ENCODE measurements at regions not wholly inside any gene's neighbourhood (a gene's known extent, or its start where the extent isn't known, plus 50 kb on each side); places are given as distances from the start of the nearest gene placed in this dataset.
"Not testable (repeated sequence)": the region's sequence is repeated elsewhere in the genome, so short reads cannot be mapped to it uniquely, and the experiment has no call there.

DNA sequence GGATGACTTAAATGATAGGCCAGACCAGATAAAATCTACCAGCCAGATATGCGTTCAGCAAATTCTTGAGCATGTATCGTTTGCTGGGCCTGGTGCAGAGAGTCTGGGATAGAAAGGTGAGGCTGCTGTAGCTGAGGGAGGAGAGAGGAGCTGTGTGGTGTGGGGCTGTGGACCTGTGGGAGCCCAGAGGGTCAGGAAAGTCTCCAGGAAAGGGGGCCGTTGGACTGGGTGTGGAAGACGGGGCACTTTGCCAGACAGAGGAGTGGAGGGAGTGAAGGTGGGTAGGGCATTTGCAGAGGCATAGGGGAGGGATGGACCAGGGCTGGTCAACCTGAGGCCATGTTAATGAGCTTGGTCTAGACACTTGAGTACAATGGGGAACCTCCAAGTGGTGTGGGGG, 124.7 kb upstream of the UNC5B start:
- H3K4me3 ChIP-seq (ENCODE audit: low read length): no peak overlapping the region
- no peak for DNase-seq (ENCODE audit: low read depth, low spot score)

DNA sequence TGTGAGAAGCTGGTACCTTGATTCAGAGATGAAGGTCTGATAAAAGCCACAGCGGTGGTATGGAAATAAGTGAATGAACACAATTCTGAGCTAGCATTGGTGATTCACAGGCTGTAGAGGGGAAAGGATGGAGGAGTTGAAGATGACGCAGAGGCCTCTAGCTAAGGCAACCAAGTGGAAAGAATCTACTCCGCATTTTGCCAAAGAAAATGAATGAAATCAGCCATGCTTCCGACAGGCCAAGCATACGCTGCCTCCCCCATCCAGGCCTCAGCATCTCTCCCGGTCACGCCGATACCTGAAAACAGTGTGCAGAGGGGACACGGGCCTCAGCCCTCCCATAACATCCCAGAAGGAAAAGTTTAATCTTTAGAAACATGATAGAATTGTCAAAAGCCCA, 124.3 kb upstream of the UNC5B start:
- no peak overlapping the region for H3K4me3 ChIP-seq (ENCODE audit: low read length)
- DNase-seq (ENCODE audit: low read depth, low spot score): no peak

- not testable (repeated sequence) for DNase-seq (ENCODE audit: low read depth, low spot score); H3K4me3 ChIP-seq (ENCODE audit: low read length)
These were observed 123.8 kb upstream of the UNC5B start for GRCh38 chr10:71088578-71088977.

- no peak overlapping the region for H3K4me3 ChIP-seq (ENCODE audit: low read length)
- no peak for DNase-seq (ENCODE audit: low read depth, low spot score)
These were observed 123.2 kb upstream of the UNC5B start for GRCh38 chr10:71089162-71089561.

- H3K4me3 ChIP-seq (ENCODE audit: low read length): no peak overlapping the region
- no peak for DNase-seq (ENCODE audit: low read depth, low spot score)
These were observed 122.0 kb upstream of the UNC5B start for GRCh38 chr10:71090330-71090729.

GRCh38 chr10:71090801-71091200, 121.6 kb upstream of the UNC5B start:
- no peak for DNase-seq (ENCODE audit: low read depth, low spot score)
- no peak overlapping the region for H3K4me3 ChIP-seq (ENCODE audit: low read length)

DNA sequence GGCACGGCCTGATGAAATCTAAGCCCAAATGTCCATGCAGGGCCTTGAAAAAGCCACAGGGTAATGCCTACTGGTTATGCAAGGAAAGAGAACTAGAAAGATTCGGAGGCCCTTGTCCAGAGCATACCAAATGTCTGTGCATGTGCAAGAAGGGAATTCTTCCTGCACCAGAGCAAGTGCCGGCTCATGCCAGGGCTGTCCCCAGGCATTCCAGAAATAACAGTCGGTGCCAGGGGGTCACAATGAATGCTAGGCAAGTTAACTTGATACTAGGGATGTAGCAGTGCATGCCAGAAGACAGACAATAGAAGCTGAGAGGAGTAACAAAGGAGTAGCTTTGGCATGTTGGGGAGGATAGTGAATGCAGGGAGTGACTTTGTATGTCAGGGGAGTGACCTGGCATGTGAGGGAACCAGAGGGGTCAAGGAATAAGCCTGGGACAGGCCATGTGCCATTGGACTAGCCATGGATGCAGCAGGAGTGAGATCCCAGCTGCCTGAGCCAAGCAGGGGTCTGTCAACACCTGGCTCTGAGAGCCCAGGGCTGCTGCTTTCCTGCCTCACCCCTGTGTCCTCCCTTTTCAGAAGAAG, 119.5 kb upstream of the UNC5B start:
- no peak overlapping the region for H3K4me3 ChIP-seq (ENCODE audit: low read length)
- DNase-seq (ENCODE audit: low read depth, low spot score): no peak

DNA sequence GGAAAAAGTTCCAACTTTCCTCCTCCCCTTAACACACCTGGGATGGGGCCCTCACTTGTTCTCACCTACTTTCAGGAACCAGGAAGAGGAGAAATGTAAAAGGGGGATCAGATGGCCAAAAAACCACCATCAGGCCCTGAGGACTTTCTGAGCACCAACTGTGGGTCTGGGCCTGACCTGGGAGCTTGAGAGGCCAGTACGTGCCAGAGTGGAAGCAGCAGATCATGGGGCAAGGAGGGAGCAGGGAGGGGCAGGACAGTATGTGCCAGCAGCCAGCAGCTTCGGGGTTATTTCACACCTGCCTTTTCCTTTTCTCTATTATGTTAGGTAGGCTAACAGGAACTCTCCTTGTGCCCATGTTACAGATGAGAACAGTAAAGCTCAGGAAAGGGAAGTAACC, 118.8 kb upstream of the UNC5B start:
- no peak for DNase-seq (ENCODE audit: low read depth, low spot score)
- no peak overlapping the region for H3K4me3 ChIP-seq (ENCODE audit: low read length)

GRCh38 chr10:71094712-71095390, 117.5 kb upstream of the UNC5B start:
- no peak for DNase-seq (ENCODE audit: low read depth, low spot score)
- no peak overlapping the region for H3K4me3 ChIP-seq (ENCODE audit: low read length)

DNA sequence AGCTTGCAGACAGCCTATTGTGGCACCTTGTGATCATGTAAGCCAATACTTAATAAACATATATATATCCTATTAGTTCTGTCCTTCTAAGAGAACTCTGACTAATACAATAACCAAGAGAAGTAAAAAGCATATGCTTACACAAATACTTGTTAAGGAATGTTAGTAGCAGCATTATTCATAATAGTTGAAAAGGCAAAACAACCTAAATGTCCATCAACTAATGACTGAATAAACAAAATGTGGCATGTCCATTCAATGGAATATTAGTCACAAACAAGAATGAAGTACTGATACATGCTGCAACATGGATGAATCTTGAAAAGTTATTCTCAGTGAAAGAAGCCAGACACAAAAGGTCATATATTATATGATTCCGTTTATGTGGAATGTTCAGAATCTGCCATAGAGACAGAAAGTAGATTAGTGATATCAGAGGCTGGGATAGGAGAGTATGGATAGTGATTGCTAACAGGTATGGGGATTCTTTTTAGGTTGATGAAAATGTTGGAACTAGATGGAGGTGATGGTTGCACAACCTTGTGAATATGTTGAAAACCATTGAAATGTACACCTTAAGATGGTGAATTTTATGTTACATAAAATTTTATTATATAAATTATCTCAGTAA, 112.5 kb upstream of the UNC5B start:
- no peak overlapping the region for H3K4me3 ChIP-seq (ENCODE audit: low read length)
- no peak for DNase-seq (ENCODE audit: low read depth, low spot score)

GRCh38 chr10:71103961-71104360, 108.4 kb upstream of the UNC5B start:
- H3K4me3 ChIP-seq (ENCODE audit: low read length): no peak overlapping the region
- no peak for DNase-seq (ENCODE audit: low read depth, low spot score)

DNA sequence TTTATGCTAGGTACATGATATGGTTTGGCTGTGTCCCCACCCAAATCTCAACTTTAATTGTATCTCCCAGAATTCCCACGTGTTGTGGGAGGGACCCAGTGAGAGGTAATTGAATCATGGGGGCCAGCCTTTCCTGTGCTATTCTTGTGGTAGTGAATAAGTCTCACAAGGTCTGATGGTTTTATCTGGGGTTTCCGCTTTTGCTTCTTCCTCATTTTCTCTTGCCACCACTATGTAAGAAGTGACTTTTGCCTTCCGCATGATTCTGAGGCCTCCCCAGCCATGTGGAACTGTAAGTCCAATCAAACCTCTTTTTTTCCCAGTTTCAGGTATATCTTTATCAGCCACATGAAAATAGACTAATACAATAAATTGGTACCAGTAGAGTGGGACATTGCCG, 106.2 kb upstream of the UNC5B start:
- H3K4me3 ChIP-seq (ENCODE audit: low read length); DNase-seq (ENCODE audit: low read depth, low spot score): not testable (repeated sequence)

DNA sequence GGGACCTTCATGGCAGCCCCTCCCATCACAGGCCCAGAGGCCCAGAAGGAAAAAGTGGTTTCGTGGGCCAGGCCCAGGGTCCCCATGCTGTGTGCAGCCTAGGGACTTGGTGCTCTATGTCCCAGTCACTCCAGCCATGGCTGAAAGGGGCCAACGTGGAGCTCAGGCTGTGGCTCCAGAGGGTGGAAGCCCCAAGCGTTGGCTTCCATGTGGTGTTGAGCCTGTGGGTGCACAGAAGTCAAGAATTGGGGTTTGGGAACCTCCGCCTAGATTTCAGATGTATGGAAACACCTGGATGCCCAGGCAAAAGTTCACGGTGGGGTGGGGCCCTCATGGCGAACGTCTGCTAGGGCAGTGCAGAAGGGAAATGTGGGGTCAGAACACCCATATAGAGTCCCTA, 105.3 kb upstream of the UNC5B start:
- DNase-seq (ENCODE audit: low read depth, low spot score); H3K4me3 ChIP-seq (ENCODE audit: low read length): not testable (repeated sequence)

DNA sequence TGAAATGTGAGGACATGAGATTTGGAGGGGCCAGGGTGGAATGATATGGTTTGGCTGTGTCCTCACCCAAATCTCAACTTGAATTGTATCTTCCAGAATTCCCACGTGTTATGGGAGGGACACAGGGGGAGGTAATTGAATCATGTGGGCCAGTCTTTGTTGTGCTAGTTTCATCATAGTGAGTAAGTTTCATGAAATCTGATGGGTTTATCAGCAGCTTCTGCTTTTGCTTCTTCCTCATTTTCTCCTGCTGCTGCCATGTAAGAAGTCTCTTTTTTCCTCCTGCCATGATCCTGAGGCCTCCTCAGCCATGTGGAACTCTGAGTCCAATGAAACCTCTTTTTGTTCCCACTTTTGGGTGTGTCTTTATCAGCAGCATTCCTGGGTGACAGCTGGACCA, 104.3 kb upstream of the UNC5B start:
- H3K4me3 ChIP-seq (ENCODE audit: low read length); DNase-seq (ENCODE audit: low read depth, low spot score): not testable (repeated sequence)

DNA sequence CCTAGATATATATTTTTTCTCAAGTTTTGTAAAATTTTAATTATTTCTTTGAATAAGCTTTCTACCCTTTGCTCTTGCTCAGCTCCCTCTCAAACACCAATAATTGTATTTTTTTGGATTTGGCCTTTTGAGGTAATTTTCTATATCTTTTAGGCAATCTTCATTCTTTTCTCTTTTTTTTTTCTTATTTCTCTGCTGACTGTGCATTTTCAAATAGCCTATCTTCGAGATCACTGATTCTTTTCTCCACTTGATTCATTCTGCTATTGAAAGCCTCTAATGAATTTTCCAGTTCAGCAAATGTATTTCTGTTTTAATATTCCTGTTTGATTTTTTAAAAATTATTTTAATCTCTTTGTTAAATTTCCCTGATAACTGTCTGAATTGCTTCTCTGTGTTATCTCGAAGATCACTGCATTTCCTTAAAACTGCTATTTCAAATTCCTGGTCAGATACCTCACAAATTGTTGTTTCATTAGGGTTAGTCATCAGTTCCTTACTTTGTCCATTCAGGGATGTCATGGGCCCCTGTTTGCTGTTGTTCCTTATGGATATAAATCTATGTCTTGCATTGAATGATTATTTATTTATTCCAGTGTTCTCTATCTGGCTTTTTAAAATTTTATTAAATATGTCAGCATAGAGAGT, 100.1 kb upstream of the UNC5B start:
- no peak for DNase-seq (ENCODE audit: low read depth, low spot score)
- H3K4me3 ChIP-seq (ENCODE audit: low read length): no peak overlapping the region

GRCh38 chr10:71116426-71116825, 95.9 kb upstream of the UNC5B start:
- DNase-seq (ENCODE audit: low read depth, low spot score): no peak
- H3K4me3 ChIP-seq (ENCODE audit: low read length): no peak overlapping the region

DNA sequence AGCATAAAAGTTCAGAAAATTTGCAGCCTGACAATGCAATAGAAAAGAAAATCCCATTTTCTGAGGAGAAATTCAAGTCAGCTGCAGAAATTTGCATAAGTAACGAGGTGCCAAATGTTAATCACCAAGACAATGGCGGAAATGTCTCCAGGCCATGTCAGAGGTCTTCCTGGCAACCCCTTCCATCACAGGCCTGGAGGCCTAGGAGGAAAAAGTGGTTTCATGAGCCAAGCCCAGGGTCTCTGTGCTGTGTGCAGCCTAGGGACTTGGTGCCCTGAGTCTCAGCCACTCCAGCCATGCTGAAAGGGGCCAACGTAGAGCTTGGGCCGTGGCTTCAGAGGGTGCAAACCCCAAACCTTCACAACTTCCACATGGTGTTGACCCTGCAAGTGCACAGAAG, 94.8 kb upstream of the UNC5B start:
- DNase-seq (ENCODE audit: low read depth, low spot score); H3K4me3 ChIP-seq (ENCODE audit: low read length): not testable (repeated sequence)

GRCh38 chr10:71123023-71123422, 89.3 kb upstream of the UNC5B start:
- H3K4me3 ChIP-seq (ENCODE audit: low read length): no peak overlapping the region
- DNase-seq (ENCODE audit: low read depth, low spot score): no peak

DNA sequence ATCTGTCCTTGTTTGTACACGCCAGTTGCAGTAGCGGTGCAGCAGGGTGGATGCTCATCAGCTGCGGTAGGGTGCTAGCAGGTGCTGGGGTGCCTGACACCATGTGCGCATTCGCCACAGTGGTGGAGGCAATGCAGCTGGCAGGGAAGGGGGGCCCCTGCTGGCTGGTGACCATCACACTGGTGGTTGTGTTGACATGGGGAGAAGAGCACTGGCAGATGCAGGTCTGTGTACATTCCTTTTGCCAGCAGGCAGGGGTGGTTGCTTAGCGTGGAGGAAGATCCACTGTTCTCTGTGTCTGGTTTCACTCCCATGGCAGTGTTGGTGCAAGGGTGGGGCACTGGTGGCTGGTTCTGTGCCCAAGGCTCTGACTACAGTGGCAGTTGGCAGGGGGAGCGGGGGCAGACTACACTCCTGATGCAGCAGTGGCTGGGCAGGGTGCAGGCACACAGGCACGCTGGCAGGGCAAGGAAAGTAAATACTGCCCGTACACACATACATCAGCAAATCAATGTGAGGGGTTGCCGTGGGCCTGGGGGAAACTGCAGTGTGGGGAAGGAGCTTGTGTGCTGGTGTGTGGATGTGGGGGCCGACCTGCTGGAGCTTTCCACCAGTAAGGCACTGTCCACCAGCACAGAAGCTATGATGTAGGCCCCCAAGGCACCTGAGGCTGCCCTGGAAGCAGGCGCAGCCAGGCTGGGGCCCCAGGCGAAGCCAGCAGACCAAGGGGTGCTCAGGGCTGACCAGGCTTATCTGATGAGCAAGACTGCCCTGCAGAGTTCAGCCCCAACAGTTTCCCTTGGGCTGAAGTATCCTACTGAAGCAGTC, 87.2 kb upstream of the UNC5B start:
- no peak for DNase-seq (ENCODE audit: low read depth, low spot score)
- no peak overlapping the region for H3K4me3 ChIP-seq (ENCODE audit: low read length)

- DNase-seq (ENCODE audit: low read depth, low spot score): no peak
- H3K4me3 ChIP-seq (ENCODE audit: low read length): no peak overlapping the region
These were observed 86.6 kb upstream of the UNC5B start for GRCh38 chr10:71125749-71126107.

Data from Jurkat, Clone E6-1 (cell line).